NCI-H1048 (cell line): ENCODE measurements at regions not wholly inside any gene's neighbourhood (a gene's known extent, or its start where the extent isn't known, plus 50 kb on each side); places are given as distances from the start of the nearest gene placed in this dataset.
"Not testable (repeated sequence)": the region's sequence is repeated elsewhere in the genome, so short reads cannot be mapped to it uniquely, and the experiment has no call there.

Source experiments
- DNase-seq: peaks from one replicate; lab custom pipeline; 2025; lab: John Stamatoyannopoulos, UW

DNA sequence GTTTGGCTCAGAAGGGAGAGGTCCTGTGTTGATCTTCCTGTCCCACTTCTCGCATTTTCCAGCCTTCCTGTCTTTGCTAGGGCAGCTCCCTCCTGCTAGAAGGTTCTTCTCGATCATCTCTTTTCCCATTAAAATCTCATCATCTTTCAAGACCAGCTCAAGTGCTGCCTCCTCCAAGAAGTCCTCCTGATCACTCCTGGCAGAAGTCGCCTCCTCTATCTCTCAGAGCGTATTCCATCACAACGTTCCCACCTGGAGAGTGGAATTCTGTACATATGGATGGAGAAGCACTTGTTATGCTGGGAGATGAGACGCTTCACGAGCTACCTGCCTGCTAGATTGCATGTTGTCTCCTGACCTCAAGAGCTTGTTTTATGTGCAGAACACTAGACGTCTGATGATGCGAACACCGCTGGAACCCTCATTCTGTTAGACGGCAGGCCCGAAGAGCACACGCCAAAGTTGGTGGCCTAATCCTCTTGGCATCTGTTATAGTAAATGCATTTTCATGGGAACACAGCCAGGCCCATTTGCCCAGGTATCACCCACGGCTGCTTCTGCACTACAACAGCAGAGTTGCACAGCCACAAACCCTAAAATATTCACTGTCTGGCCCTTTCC, 68.0 kb upstream of the INSIG1 start:
- no peak for DNase-seq

DNA sequence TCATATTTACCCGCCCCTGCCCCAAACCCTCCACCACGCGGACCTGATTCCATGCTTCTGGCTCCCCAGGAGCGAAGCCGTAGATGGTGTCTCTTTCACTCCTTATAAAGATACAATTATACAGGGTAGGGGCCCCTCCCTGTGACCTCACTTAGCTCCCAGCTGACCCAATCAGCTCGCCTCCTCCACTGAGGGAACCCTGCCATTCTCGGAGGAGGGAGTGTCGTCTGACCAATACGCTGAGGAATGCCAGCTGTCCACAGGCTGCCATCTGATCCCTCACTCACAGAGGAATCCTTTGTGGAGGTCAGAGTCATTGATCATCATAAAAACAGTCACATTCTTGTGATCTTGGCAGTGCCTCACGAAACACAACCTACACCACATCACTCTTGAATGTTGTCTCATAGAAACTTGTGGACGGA, 67.5 kb upstream of the INSIG1 start:
- no peak for DNase-seq

- no peak for DNase-seq
These were observed 66.4 kb upstream of the INSIG1 start for GRCh38 chr7:155231241-155231800.

- no peak for DNase-seq
These were observed 65.7 kb upstream of the INSIG1 start for GRCh38 chr7:155231941-155232340.

DNA sequence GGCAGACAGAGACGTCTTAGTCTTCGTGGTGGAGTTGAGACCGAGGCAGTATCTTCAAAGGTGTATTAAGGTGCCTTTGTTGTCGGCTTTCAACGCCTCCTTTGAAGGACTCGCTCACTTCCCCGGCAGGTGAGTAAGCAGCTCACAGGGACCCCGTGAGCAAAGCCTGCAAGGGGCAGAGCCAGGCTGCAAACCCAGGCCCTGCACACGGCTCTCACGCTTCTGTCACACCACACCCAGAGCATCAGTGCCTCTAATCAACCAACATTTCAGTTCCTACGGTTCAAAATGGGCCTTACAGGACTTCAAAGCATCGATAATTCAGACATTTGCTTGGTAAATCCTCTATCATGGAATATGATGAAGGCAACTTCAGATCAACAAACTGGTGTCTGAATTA, 64.8 kb upstream of the INSIG1 start:
- DNase-seq = no peak

DNA sequence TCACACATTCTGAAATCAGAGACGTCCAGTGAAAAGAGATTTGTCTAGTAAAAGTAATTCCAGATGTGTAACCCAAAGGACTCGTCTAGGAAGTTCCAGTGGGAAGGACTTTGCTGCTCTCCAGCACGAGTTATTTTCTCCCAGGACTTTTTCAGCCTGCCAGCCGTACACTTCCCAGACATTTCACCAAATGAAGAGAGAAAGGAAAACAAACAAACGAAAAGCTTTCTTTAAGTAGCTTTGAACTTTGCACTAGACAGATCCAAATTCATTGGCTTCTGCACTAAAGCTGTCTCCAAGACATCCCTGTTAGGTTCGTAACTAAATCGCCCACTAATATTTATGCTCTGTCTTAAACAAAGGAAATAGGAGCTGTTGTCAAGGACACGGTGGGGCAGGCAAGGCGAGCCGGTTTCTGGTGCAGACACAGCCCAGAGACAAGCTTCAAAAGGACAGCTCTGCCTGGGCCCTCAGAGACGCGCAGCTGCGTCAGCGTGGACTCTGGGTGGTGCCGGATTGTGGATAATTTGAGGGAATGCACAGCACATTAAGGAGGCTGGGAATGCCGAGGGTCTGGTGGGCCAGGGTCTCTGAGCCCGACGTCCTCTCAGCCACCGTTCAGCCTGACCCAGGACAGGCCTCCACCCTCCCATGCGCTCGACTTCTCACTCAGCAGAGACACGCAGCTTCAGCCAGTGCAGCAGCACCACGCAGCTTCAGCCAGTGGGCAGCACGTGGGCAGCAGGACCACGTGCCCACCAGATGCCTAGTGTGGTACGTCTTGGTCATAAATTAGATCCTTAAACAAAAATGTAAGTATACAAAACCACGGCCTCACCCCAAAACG, 64.1 kb upstream of the INSIG1 start:
- DNase-seq = no peak

GRCh38 chr7:155234158-155234492, 63.6 kb upstream of the INSIG1 start:
- no peak for DNase-seq

GRCh38 chr7:155234950-155235789, 62.5 kb upstream of the INSIG1 start:
- no peak for DNase-seq

- no peak for DNase-seq
These were observed 61.3 kb upstream of the INSIG1 start for GRCh38 chr7:155236386-155236785.

GRCh38 chr7:155237297-155237696, 60.4 kb upstream of the INSIG1 start:
- DNase-seq = no peak

GRCh38 chr7:155237730-155238129, 59.9 kb upstream of the INSIG1 start:
- DNase-seq = no peak

GRCh38 chr7:155239431-155240087, 58.1 kb upstream of the INSIG1 start:
- not testable (repeated sequence) for DNase-seq

DNA sequence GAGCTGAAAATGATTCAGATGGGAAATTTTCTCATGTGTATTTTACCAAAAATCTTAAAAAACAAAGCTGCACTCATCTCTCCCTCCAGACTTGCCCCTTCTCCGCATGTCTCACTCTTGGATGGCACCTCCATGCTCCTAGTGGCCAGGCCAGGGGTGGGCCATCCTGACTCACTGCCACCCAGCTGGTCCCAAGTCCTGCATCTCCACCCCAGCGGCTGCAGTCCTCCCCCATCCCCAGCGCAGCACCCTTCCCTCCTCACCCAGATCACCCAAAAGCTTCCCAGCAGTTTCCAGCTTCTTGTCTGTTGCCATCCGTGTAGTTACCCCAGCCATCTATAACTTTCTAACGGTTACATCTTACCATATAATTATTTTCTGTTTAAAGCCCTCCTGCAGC, 53.0 kb upstream of the INSIG1 start:
- no peak for DNase-seq

- no peak for DNase-seq
These were observed 50.0 kb upstream of the INSIG1 start for GRCh38 chr7:155247479-155248365.
